Activated CD4-positive, alpha-beta memory T cell treated with anti-CD3 and anti-CD28 coated beads, Interleukin-2, amount 10 ng/mL, durations not matched to agents 7 days and 5 days (primary cell): ENCODE measurements at regions not wholly inside any gene's neighbourhood (a gene's known extent, or its start where the extent isn't known, plus 50 kb on each side); places are given as distances from the start of the nearest gene placed in this dataset.
A peak's percentile ranks its signal among the peaks of the same experiment; 100 is the strongest.
"Not testable (repeated sequence)": the region's sequence is repeated elsewhere in the genome, so short reads cannot be mapped to it uniquely, and the experiment has no call there.

Experiments
- CTCF ChIA-PET: fragments of 350-600 bp; sonication (Branson Sonifier 250); formaldehyde crosslinking; loops from one replicate; lab custom pipeline; 2021; ENCODE audit warnings: antibody characterized with exemption, inconsistent platforms; lab: Charles Lee
- POLR2A ChIA-PET: fragments of 350-600 bp; sonication (Branson Sonifier 250); formaldehyde crosslinking; loops from one replicate; lab custom pipeline; 2021; ENCODE audit warnings: antibody characterized with exemption; lab: Charles Lee
- DNase-seq: peaks from one replicate; pipeline ENCODE4 v3.0.0-alpha.2; 2020
- H3K27ac Mint-ChIP-seq: one replicate; pipeline ENCODE4 v1.8.0; 2021; ENCODE audit warnings: mild to moderate bottlenecking, mixed read lengths
- H3K27me3 Mint-ChIP-seq: one replicate; pipeline ENCODE4 v1.8.0; 2021; ENCODE audit warnings: mixed read lengths
- H3K36me3 Mint-ChIP-seq: one replicate; pipeline ENCODE4 v1.8.0; 2021; ENCODE audit warnings: low read depth, mixed read lengths
- H3K4me1 Mint-ChIP-seq: one replicate; pipeline ENCODE4 v1.8.0; 2021; ENCODE audit warnings: mixed read lengths
- H3K4me3 Mint-ChIP-seq: one replicate; pipeline ENCODE4 v1.8.0; 2021; ENCODE audit warnings: mild to moderate bottlenecking, mixed read lengths
- H3K9me3 Mint-ChIP-seq: one replicate; pipeline ENCODE4 v1.8.0; 2021; ENCODE audit warnings: mixed read lengths

GRCh38 chr15:92800416-92801055 lies 99.6 kb upstream of the CHD2 start:
- H3K4me3 Mint-ChIP-seq, H3K27me3 Mint-ChIP-seq, H3K27ac Mint-ChIP-seq, H3K36me3 Mint-ChIP-seq, H3K9me3 Mint-ChIP-seq, DNase-seq: not testable (repeated sequence)
- peaks cover 41% of the 10 kb centered on the region for H3K4me1 Mint-ChIP-seq
- POLR2A ChIA-PET, result interaction anchor here (1.1 to 15.1 kb wide), 4 partner anchors 31 to 116 kb away, joined by 4 to 678 read pairs (median 167); partner anchors contain the start of gene CHD2
- CTCF ChIA-PET, result interaction anchor here (0.8 to 2.8 kb wide), 5 partner anchors 8 to 217 kb away, joined by 3 to 10 read pairs (median 3); no protein-coding TSS in a partner anchor

GRCh38 chr15:92801056-92801773 lies 98.9 kb upstream of the CHD2 start:
- H3K36me3 Mint-ChIP-seq, DNase-seq, H3K4me3 Mint-ChIP-seq, H3K27ac Mint-ChIP-seq, H3K9me3 Mint-ChIP-seq, H3K27me3 Mint-ChIP-seq: not testable (repeated sequence)
- peaks cover 41% of the 10 kb centered on the region for H3K4me1 Mint-ChIP-seq
- CTCF ChIA-PET, result interaction anchor here (0.8 to 2.8 kb wide), 7 partner anchors 8 to 217 kb away, joined by 3 to 10 read pairs (median 4); no protein-coding TSS in a partner anchor
- POLR2A ChIA-PET, result interaction anchor here (1.1 to 15.1 kb wide), 4 partner anchors 31 to 115 kb away, joined by 4 to 678 read pairs (median 167); partner anchors contain the start of gene CHD2

- ChIA-PET POLR2A (interaction anchor here (1.1 to 15.1 kb wide), 5 partner anchors 30 to 115 kb away, joined by 4 to 678 read pairs (median 41); partner anchors contain the start of gene CHD2), CTCF (interaction anchor here (0.8 to 2.8 kb wide), 7 partner anchors 13 to 216 kb away, joined by 3 to 10 read pairs (median 4); no protein-coding TSS in a partner anchor)
- H3K27ac Mint-ChIP-seq, result no peak overlapping the region
- no peak for DNase-seq
- H3K9me3 Mint-ChIP-seq, result no peaks in the 10 kb centered on the region
- peaks cover 44% of the 10 kb centered on the region for H3K4me1 Mint-ChIP-seq
- no peak overlapping the region for H3K4me3 Mint-ChIP-seq
- peaks cover 3% of the 10 kb centered on the region for H3K36me3 Mint-ChIP-seq
- H3K27me3 Mint-ChIP-seq, result no peaks in the 10 kb centered on the region
These were observed 98.2 kb upstream of the CHD2 start for GRCh38 chr15:92801774-92802464.

GRCh38 chr15:92803536-92803851 lies 96.6 kb upstream of the CHD2 start:
- Mint-ChIP-seq H3K36me3 (peaks cover 8% of the 10 kb centered on the region), H3K9me3 (no peaks in the 10 kb centered on the region), H3K4me1 (peaks cover 47% of the 10 kb centered on the region), H3K27ac (peak overlapping the region; percentile 71), H3K4me3 (no peak overlapping the region), H3K27me3 (no peaks in the 10 kb centered on the region)
- CTCF ChIA-PET, result interaction anchor here (1.0 to 2.5 kb wide), 5 partner anchors 104 to 133 kb away, joined by 3 to 13 read pairs (median 4); no protein-coding TSS in a partner anchor
- no peak for DNase-seq
- POLR2A ChIA-PET, result interaction anchor here (1.3 to 15.1 kb wide), 5 partner anchors 29 to 113 kb away, joined by 4 to 678 read pairs (median 41); partner anchors contain the start of gene CHD2

GRCh38 chr15:92803852-92804609 lies 96.1 kb upstream of the CHD2 start:
- DNase-seq, result peak; percentile 53
- Mint-ChIP-seq H3K27ac (peak overlapping the region; percentile 71), H3K4me3 (no peak overlapping the region), H3K36me3 (peaks cover 8% of the 10 kb centered on the region), H3K27me3 (no peaks in the 10 kb centered on the region), H3K4me1 (peaks cover 44% of the 10 kb centered on the region), H3K9me3 (no peaks in the 10 kb centered on the region)
- CTCF ChIA-PET, result interaction anchor here (1.0 to 2.5 kb wide), 6 partner anchors 104 to 133 kb away, joined by 3 to 13 read pairs (median 4); no protein-coding TSS in a partner anchor
- POLR2A ChIA-PET, result interaction anchor here (1.1 to 15.1 kb wide), 6 partner anchors 28 to 113 kb away, joined by 3 to 678 read pairs (median 22); partner anchors contain the start of gene CHD2

- CTCF ChIA-PET, result interaction anchor here (1.0 to 2.5 kb wide), 4 partner anchors 112 to 124 kb away, joined by 3 to 13 read pairs (median 6); no protein-coding TSS in a partner anchor
These were observed 95.6 kb upstream of the CHD2 start for GRCh38 chr15:92804610-92804936.

GRCh38 chr15:92805080-92805690 lies 94.9 kb upstream of the CHD2 start:
- H3K9me3 Mint-ChIP-seq, result no peaks in the 10 kb centered on the region

More at GRCh38 chr15:92804610-92804936, 95.6 kb upstream of the CHD2 start:
- POLR2A ChIA-PET, result interaction anchor here (1.1 to 15.1 kb wide), 7 partner anchors 28 to 112 kb away, joined by 3 to 678 read pairs (median 4); partner anchors contain the start of gene CHD2
- peak overlapping the region; percentile 71 for H3K27ac Mint-ChIP-seq
- not testable (repeated sequence) for H3K4me3 Mint-ChIP-seq, H3K9me3 Mint-ChIP-seq, H3K27me3 Mint-ChIP-seq, H3K36me3 Mint-ChIP-seq, DNase-seq
- H3K4me1 Mint-ChIP-seq, result peaks cover 44% of the 10 kb centered on the region

GRCh38 chr15:92806171-92806570 lies 94.0 kb upstream of the CHD2 start:
- not testable (repeated sequence) for H3K36me3 Mint-ChIP-seq, H3K9me3 Mint-ChIP-seq, H3K27me3 Mint-ChIP-seq, DNase-seq, H3K27ac Mint-ChIP-seq
- CTCF ChIA-PET, result interaction anchor here (1.1 to 2.3 kb wide), 5 partner anchors 10 to 109 kb away, joined by 3 to 14 read pairs (median 5); no protein-coding TSS in a partner anchor
- H3K4me3 Mint-ChIP-seq, result peak overlapping the region; percentile 41
- peaks cover 46% of the 10 kb centered on the region for H3K4me1 Mint-ChIP-seq
- POLR2A ChIA-PET, result interaction anchor here (1.0 to 15.1 kb wide), 7 partner anchors 14 to 111 kb away, joined by 3 to 678 read pairs (median 6); partner anchors contain the start of gene CHD2

More at GRCh38 chr15:92805080-92805690, 94.9 kb upstream of the CHD2 start:
- H3K4me3 Mint-ChIP-seq, result no peak overlapping the region
- H3K27ac Mint-ChIP-seq, result no peak overlapping the region
- ChIA-PET POLR2A (interaction anchor here (1.0 to 15.1 kb wide), 8 partner anchors 15 to 111 kb away, joined by 3 to 678 read pairs (median 6); partner anchors contain the start of gene CHD2), CTCF (interaction anchor here (0.6 to 2.5 kb wide), 7 partner anchors 9 to 283 kb away, joined by 3 to 14 read pairs (median 7); no protein-coding TSS in a partner anchor)
- no peak for DNase-seq
- H3K27me3 Mint-ChIP-seq, result no peaks in the 10 kb centered on the region
- H3K36me3 Mint-ChIP-seq, result peaks cover 8% of the 10 kb centered on the region
- peaks cover 43% of the 10 kb centered on the region for H3K4me1 Mint-ChIP-seq

GRCh38 chr15:92806763-92807162 lies 93.4 kb upstream of the CHD2 start:
- ChIA-PET CTCF (interaction anchor here (1.4 to 7.4 kb wide), 5 partner anchors 10 to 109 kb away, joined by 3 to 116 read pairs (median 112); partner anchors contain the start of gene CHD2), POLR2A (interaction anchor here (7.9 to 15.1 kb wide), 3 partner anchors 75 to 110 kb away, joined by 326 to 914 read pairs (median 678); partner anchors contain the start of gene CHD2)
- DNase-seq, result no peak
- Mint-ChIP-seq H3K9me3 (no peaks in the 10 kb centered on the region), H3K27ac (no peak overlapping the region), H3K36me3 (peaks cover 6% of the 10 kb centered on the region), H3K27me3 (no peaks in the 10 kb centered on the region), H3K4me3 (no peak overlapping the region), H3K4me1 (peaks cover 46% of the 10 kb centered on the region)

- Mint-ChIP-seq H3K27ac (peak overlapping the region; percentile 97), H3K27me3 (no peaks in the 10 kb centered on the region), H3K9me3 (no peaks in the 10 kb centered on the region), H3K36me3 (peaks cover 5% of the 10 kb centered on the region), H3K4me3 (peak overlapping the region; percentile 91), H3K4me1 (peaks cover 49% of the 10 kb centered on the region)
- ChIA-PET CTCF (interaction anchor here (0.9 to 7.4 kb wide), 16 partner anchors 11 to 167 kb away, joined by 3 to 116 read pairs (median 10); partner anchors contain the start of gene CHD2), POLR2A (interaction anchor here (0.8 to 15.1 kb wide), 21 partner anchors 11 to 212 kb away, joined by 3 to 914 read pairs (median 11); partner anchors contain the start of gene CHD2)
- DNase-seq, result peak; percentile 32
These were observed 92.1 kb upstream of the CHD2 start for GRCh38 chr15:92807971-92808571.
